ENCODE measurements at regions not wholly inside any gene's neighbourhood (a gene's known extent, or its start where the extent isn't known, plus 50 kb on each side); places are given as distances from the start of the nearest gene placed in this dataset.

DNA sequence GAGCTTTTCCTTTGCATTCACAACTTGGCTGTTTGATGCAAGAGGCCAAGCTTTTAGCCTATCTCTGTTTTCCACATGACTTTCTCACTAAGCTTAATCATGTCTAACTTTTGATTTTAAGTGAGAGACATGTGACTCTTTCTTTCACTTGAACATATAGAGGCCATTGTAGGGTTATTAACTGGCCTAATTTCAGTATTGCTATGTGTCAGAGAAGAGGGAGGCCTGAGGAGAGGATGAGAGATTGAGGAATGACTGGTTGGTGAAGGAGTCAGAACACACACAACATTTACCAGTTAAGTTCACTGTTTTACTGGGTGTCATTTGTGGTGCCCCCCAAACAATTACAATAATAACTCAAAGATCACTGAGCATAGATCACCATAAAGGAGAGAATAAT is 193.5 kb downstream of the CYYR1 start:
- H3K79me2 ChIP-seq (ENCODE audit: insufficient read depth, low read length), result no peaks in the 10 kb centered on the region
- no peak overlapping the region for H3K4me3 ChIP-seq (ENCODE audit: insufficient read depth, low read depth, low read length)
- no peak overlapping the region for H3K27ac ChIP-seq (ENCODE audit: low read depth, low read length)
- Mint-ChIP-seq H3K27me3 (ENCODE audit: low read depth, unreplicated experiment) (no peaks in the 10 kb centered on the region), H3K36me3 (ENCODE audit: low read depth, unreplicated experiment) (no peaks in the 10 kb centered on the region), H3K4me3 (ENCODE audit: unreplicated experiment) (no peak overlapping the region), H3K9me3 (ENCODE audit: unreplicated experiment) (peaks cover 4% of the 10 kb centered on the region), H3K27ac (ENCODE audit: unreplicated experiment) (no peak overlapping the region), H3K4me1 (ENCODE audit: low read depth, unreplicated experiment) (no peaks in the 10 kb centered on the region)
- no peak overlapping the region for H3K9ac ChIP-seq (ENCODE audit: low read length)
- H3K36me3 ChIP-seq (ENCODE audit: insufficient read depth, low read length), result no peaks in the 10 kb centered on the region
- H3K4me1 ChIP-seq (ENCODE audit: insufficient read depth, low read length), result no peaks in the 10 kb centered on the region
- no peak overlapping the region for H3K4me2 ChIP-seq (ENCODE audit: low read length)
- no peaks in the 10 kb centered on the region for H3K9me3 ChIP-seq (ENCODE audit: insufficient read depth, low read depth, low read length)
- TF ChIP-seq, protein P1, sequence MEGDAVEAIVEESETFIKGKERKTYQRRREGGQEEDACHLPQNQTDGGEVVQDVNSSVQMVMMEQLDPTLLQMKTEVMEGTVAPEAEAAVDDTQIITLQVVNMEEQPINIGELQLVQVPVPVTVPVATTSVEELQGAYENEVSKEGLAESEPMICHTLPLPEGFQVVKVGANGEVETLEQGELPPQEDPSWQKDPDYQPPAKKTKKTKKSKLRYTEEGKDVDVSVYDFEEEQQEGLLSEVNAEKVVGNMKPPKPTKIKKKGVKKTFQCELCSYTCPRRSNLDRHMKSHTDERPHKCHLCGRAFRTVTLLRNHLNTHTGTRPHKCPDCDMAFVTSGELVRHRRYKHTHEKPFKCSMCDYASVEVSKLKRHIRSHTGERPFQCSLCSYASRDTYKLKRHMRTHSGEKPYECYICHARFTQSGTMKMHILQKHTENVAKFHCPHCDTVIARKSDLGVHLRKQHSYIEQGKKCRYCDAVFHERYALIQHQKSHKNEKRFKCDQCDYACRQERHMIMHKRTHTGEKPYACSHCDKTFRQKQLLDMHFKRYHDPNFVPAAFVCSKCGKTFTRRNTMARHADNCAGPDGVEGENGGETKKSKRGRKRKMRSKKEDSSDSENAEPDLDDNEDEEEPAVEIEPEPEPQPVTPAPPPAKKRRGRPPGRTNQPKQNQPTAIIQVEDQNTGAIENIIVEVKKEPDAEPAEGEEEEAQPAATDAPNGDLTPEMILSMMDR (IDR thresholded peaks at IDR 0.05; ENCODE audit: insufficient read depth, low read depth, low read length), result no peak
- TF ChIP-seq EZH2 (IDR thresholded peaks at IDR 0.05; ENCODE audit: insufficient read depth, low read length), result no peak
- FAIRE-seq (no peak), DNase-seq (ENCODE audit: low read depth) (no peak)
- H3K27me3 ChIP-seq (ENCODE audit: insufficient read depth, low read length), result no peaks in the 10 kb centered on the region
- no peak overlapping the region for H2AFZ ChIP-seq (ENCODE audit: low read depth, low read length)
- H4K20me1 ChIP-seq (ENCODE audit: insufficient read depth, low read length), result no peaks in the 10 kb centered on the region

DNA sequence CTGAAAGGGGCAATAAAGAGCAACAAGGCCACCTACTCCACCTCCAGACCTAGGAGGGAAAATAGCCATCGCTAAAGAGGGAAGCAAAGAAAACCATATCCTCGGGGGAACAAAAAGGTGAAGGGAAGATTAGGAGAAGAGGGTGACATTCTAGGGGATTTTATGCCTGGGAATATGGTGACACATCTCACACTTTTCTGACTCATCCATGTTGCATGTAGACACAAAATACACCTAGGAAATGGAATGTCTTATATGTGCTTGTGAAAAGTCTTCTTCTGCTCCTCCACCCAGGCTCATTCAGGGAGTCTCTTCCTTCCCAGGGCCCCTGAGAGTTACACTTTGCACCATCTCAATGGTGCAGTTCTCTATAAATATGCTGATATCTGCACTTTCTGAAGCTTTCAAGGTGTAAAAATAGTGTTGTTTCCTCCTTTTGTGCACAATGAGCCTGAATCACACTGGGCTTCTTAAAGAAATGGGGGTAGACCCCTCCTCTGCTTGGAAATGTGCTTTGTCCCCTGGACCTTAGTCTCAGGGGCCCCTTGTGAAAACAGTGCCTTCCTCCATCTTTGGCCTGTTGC is 195.9 kb downstream of the CYYR1 start:
- Mint-ChIP-seq H3K27me3 (ENCODE audit: low read depth, unreplicated experiment) (no peaks in the 10 kb centered on the region), H3K4me3 (ENCODE audit: unreplicated experiment) (no peak overlapping the region), H3K27ac (ENCODE audit: unreplicated experiment) (no peak overlapping the region), H3K9me3 (ENCODE audit: unreplicated experiment) (peaks cover 3% of the 10 kb centered on the region), H3K4me1 (ENCODE audit: low read depth, unreplicated experiment) (no peaks in the 10 kb centered on the region), H3K36me3 (ENCODE audit: low read depth, unreplicated experiment) (no peaks in the 10 kb centered on the region)
- Histone ChIP-seq H2AFZ (ENCODE audit: low read depth, low read length) (no peak overlapping the region), H3K4me1 (ENCODE audit: insufficient read depth, low read length) (no peaks in the 10 kb centered on the region), H3K9me3 (ENCODE audit: insufficient read depth, low read depth, low read length) (no peaks in the 10 kb centered on the region), H3K27ac (ENCODE audit: low read depth, low read length) (no peak overlapping the region), H3K36me3 (ENCODE audit: insufficient read depth, low read length) (no peaks in the 10 kb centered on the region), H4K20me1 (ENCODE audit: insufficient read depth, low read length) (no peaks in the 10 kb centered on the region), H3K79me2 (ENCODE audit: insufficient read depth, low read length) (no peaks in the 10 kb centered on the region), H3K9ac (ENCODE audit: low read length) (no peak overlapping the region), H3K27me3 (ENCODE audit: insufficient read depth, low read length) (no peaks in the 10 kb centered on the region), H3K4me2 (ENCODE audit: low read length) (no peak overlapping the region), H3K4me3 (ENCODE audit: insufficient read depth, low read depth, low read length) (no peak overlapping the region)
- DNase-seq (ENCODE audit: low read depth) (no peak), FAIRE-seq (no peak)
- no peak for TF ChIP-seq EZH2 (IDR thresholded peaks at IDR 0.05; ENCODE audit: insufficient read depth, low read length)
- TF ChIP-seq, protein P1 (IDR thresholded peaks at IDR 0.05; ENCODE audit: insufficient read depth, low read depth, low read length), result no peak

DNA sequence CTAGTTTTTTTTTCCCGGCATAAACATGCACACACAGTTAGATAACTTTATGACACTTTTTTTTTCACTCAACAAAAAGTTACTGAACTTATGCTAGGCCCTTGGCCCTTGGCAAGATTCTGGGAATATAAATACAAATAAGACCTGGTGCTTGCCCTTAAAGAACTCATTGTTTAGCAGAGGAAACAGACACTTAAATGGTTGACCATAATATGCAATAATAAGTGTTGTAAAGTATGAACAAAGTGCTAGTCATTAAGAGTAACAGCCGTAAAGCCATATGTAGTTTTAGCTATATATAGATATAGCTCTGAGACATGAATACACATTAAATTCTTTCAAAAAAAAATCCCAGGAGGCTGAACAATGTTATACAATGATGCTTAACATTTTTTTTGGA is 198.3 kb downstream of the CYYR1 start:
- no peak overlapping the region for H3K27ac Mint-ChIP-seq (ENCODE audit: unreplicated experiment)
- H3K4me3 ChIP-seq (ENCODE audit: insufficient read depth, low read depth, low read length), result no peak overlapping the region
- H3K27me3 Mint-ChIP-seq (ENCODE audit: low read depth, unreplicated experiment), result no peaks in the 10 kb centered on the region
- TF ChIP-seq, protein P1 (IDR thresholded peaks at IDR 0.05; ENCODE audit: insufficient read depth, low read depth, low read length), result no peak
- TF ChIP-seq EZH2 (IDR thresholded peaks at IDR 0.05; ENCODE audit: insufficient read depth, low read length), result no peak
- no peak overlapping the region for H3K4me2 ChIP-seq (ENCODE audit: low read length)
- no peak for FAIRE-seq
- no peak overlapping the region for H3K4me3 Mint-ChIP-seq (ENCODE audit: unreplicated experiment)
- H3K4me1 Mint-ChIP-seq (ENCODE audit: low read depth, unreplicated experiment), result no peaks in the 10 kb centered on the region
- no peaks in the 10 kb centered on the region for H3K27me3 ChIP-seq (ENCODE audit: insufficient read depth, low read length)
- H3K36me3 Mint-ChIP-seq (ENCODE audit: low read depth, unreplicated experiment), result no peaks in the 10 kb centered on the region
- H3K9ac ChIP-seq (ENCODE audit: low read length), result no peak overlapping the region
- H3K4me1 ChIP-seq (ENCODE audit: insufficient read depth, low read length), result no peaks in the 10 kb centered on the region
- H3K36me3 ChIP-seq (ENCODE audit: insufficient read depth, low read length), result no peaks in the 10 kb centered on the region
- H3K27ac ChIP-seq (ENCODE audit: low read depth, low read length), result no peak overlapping the region
- H3K9me3 ChIP-seq (ENCODE audit: insufficient read depth, low read depth, low read length), result no peaks in the 10 kb centered on the region
- H2AFZ ChIP-seq (ENCODE audit: low read depth, low read length), result no peak overlapping the region
- H4K20me1 ChIP-seq (ENCODE audit: insufficient read depth, low read length), result no peaks in the 10 kb centered on the region
- no peaks in the 10 kb centered on the region for H3K79me2 ChIP-seq (ENCODE audit: insufficient read depth, low read length)
- DNase-seq (ENCODE audit: low read depth), result no peak
- peaks cover 3% of the 10 kb centered on the region for H3K9me3 Mint-ChIP-seq (ENCODE audit: unreplicated experiment)
